ENCODE measurements at regions not wholly inside any gene's neighbourhood (a gene's known extent, or its start where the extent isn't known, plus 50 kb on each side); places are given as distances from the start of the nearest gene placed in this dataset.
"Not testable (repeated sequence)": the region's sequence is repeated elsewhere in the genome, so short reads cannot be mapped to it uniquely, and the experiment has no call there.

GRCh38 chr11:57871231-57871630 is 109.6 kb downstream of the CTNND1 start:
- H3K36me3 Mint-ChIP-seq (ENCODE audit: low read depth) = no peaks in the 10 kb centered on the region
- H3K27ac Mint-ChIP-seq = no peak overlapping the region
- no peak for DNase-seq
- peaks cover 5% of the 10 kb centered on the region for H3K27me3 Mint-ChIP-seq
- H3K4me3 Mint-ChIP-seq = no peak overlapping the region
- H3K4me1 Mint-ChIP-seq (ENCODE audit: low read depth) = no peaks in the 10 kb centered on the region
- no peaks in the 10 kb centered on the region for H3K9me3 Mint-ChIP-seq

- Mint-ChIP-seq H3K27me3 (peaks cover 9% of the 10 kb centered on the region), H3K9me3 (no peaks in the 10 kb centered on the region), H3K36me3 (ENCODE audit: low read depth) (no peaks in the 10 kb centered on the region), H3K4me3 (no peak overlapping the region), H3K4me1 (ENCODE audit: low read depth) (no peaks in the 10 kb centered on the region), H3K27ac (no peak overlapping the region)
- DNase-seq = no peak
These were observed 111.8 kb downstream of the CTNND1 start for GRCh38 chr11:57873196-57873911.

- H3K4me3 Mint-ChIP-seq = no peak overlapping the region
- no peaks in the 10 kb centered on the region for H3K36me3 Mint-ChIP-seq (ENCODE audit: low read depth)
- H3K27me3 Mint-ChIP-seq = peaks cover 9% of the 10 kb centered on the region
- no peaks in the 10 kb centered on the region for H3K4me1 Mint-ChIP-seq (ENCODE audit: low read depth)
- no peaks in the 10 kb centered on the region for H3K9me3 Mint-ChIP-seq
- DNase-seq = no peak
- H3K27ac Mint-ChIP-seq = no peak overlapping the region
These were observed 113.4 kb downstream of the CTNND1 start for GRCh38 chr11:57874981-57875380.

DNA sequence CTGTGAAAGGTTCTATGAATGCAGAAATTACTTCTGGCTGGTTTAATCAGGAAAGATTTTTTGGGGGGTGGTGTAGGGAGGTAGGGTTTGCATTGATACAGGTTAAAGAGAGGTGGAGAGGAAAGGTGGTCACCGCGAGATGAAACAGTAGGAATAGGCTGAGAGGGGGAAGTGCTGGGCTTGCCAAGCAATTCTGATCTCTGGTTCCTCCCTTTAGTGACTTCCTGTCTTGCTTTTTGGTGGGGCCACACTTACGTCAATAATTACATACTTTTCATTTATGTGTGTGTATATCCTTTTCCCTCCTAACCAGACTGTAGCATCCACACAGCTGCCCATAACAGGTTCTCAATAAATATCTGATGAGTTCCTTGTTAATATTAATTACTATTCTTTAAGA is 120.0 kb downstream of the CTNND1 start:
- peaks cover 5% of the 10 kb centered on the region for H3K4me1 Mint-ChIP-seq (ENCODE audit: low read depth)
- H3K4me3 Mint-ChIP-seq = no peak overlapping the region
- H3K27ac Mint-ChIP-seq = no peak overlapping the region
- H3K9me3 Mint-ChIP-seq = no peaks in the 10 kb centered on the region
- H3K27me3 Mint-ChIP-seq = peaks cover 7% of the 10 kb centered on the region
- no peaks in the 10 kb centered on the region for H3K36me3 Mint-ChIP-seq (ENCODE audit: low read depth)
- no peak for DNase-seq

DNA sequence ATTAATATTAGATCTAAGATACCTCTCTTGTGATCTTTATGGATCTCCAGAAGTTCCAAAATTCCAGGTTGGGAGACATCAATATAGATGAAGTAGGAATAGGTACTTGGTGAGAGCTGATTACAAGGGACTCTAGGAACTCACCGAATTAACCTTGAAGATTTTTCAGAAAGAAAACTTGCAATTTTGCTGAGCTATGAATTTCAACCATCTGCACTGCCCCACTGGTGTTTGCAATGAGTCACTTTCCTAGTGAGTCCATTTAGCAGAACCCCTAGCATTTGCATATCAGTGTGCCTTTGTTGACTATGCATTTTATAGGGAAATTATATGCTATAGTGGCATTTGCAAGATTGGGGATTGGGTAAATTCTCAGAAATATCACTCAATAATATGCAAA is 122.0 kb downstream of the CTNND1 start:
- no peak overlapping the region for H3K27ac Mint-ChIP-seq
- H3K4me1 Mint-ChIP-seq (ENCODE audit: low read depth) = peaks cover 5% of the 10 kb centered on the region
- DNase-seq = no peak
- peaks cover 3% of the 10 kb centered on the region for H3K27me3 Mint-ChIP-seq
- H3K4me3 Mint-ChIP-seq = no peak overlapping the region
- H3K36me3 Mint-ChIP-seq (ENCODE audit: low read depth) = no peaks in the 10 kb centered on the region
- H3K9me3 Mint-ChIP-seq = no peaks in the 10 kb centered on the region

- peaks cover 5% of the 10 kb centered on the region for H3K4me1 Mint-ChIP-seq (ENCODE audit: low read depth)
- peaks cover 3% of the 10 kb centered on the region for H3K27me3 Mint-ChIP-seq
- no peak for DNase-seq
- H3K27ac Mint-ChIP-seq = no peak overlapping the region
- H3K36me3 Mint-ChIP-seq (ENCODE audit: low read depth) = no peaks in the 10 kb centered on the region
- no peak overlapping the region for H3K4me3 Mint-ChIP-seq
- H3K9me3 Mint-ChIP-seq = no peaks in the 10 kb centered on the region
These were observed 123.9 kb downstream of the CTNND1 start for GRCh38 chr11:57885298-57886050.

DNA sequence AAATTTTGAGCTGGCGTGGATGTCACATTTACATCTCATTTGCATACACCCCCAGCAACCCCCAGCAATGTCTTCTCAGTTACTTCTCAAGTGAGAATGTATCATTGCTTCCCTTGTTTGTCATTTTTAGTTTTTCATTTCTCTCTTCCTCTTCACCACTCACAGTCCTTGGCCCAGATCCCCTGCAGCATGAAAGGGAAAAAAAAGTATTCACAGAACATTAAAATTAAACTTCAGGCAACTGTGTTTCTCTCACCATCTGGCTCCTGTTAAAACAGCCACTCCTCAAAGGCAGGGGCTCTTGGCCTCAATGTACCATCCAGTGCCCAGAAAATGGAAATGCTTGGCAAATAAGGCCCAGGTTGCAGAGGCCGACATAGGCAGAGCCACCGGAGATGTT is 126.8 kb downstream of the CTNND1 start:
- H3K4me1 Mint-ChIP-seq (ENCODE audit: low read depth) = no peaks in the 10 kb centered on the region
- H3K4me3 Mint-ChIP-seq = no peak overlapping the region
- H3K27ac Mint-ChIP-seq = no peak overlapping the region
- DNase-seq = no peak
- no peaks in the 10 kb centered on the region for H3K9me3 Mint-ChIP-seq
- H3K36me3 Mint-ChIP-seq (ENCODE audit: low read depth) = no peaks in the 10 kb centered on the region
- H3K27me3 Mint-ChIP-seq = peaks cover 6% of the 10 kb centered on the region

DNA sequence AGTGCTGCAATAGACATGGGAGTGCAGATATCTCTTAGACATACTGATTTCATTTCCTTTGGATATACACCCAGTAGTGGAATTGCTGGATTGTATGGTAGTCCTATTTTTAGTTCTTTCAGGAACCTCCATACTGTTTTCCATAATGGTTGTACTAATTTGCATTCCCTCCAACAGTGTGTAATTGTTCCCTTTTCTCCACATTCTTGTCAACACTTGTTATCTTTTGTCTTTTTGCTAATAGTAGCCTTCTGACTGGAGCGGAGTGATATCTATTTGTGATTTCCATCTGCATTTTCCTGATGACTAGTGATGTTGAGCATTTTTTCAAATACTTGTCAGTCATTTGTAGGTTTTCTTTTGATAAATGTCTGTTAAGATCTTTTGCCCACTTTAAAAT is 128.9 kb downstream of the CTNND1 start:
- Mint-ChIP-seq H3K27me3 (peaks cover 2% of the 10 kb centered on the region), H3K9me3 (no peaks in the 10 kb centered on the region), H3K4me1 (ENCODE audit: low read depth) (no peaks in the 10 kb centered on the region), H3K36me3 (ENCODE audit: low read depth) (no peaks in the 10 kb centered on the region), H3K27ac (no peak overlapping the region), H3K4me3 (no peak overlapping the region)
- DNase-seq = no peak

- DNase-seq; H3K9me3 Mint-ChIP-seq; H3K27ac Mint-ChIP-seq; H3K4me3 Mint-ChIP-seq; H3K4me1 Mint-ChIP-seq (ENCODE audit: low read depth); H3K36me3 Mint-ChIP-seq (ENCODE audit: low read depth): not testable (repeated sequence)
- peaks cover 21% of the 10 kb centered on the region for H3K27me3 Mint-ChIP-seq
These were observed 130.5 kb upstream of the OR9Q1 start for GRCh38 chr11:57893200-57893599.

DNA sequence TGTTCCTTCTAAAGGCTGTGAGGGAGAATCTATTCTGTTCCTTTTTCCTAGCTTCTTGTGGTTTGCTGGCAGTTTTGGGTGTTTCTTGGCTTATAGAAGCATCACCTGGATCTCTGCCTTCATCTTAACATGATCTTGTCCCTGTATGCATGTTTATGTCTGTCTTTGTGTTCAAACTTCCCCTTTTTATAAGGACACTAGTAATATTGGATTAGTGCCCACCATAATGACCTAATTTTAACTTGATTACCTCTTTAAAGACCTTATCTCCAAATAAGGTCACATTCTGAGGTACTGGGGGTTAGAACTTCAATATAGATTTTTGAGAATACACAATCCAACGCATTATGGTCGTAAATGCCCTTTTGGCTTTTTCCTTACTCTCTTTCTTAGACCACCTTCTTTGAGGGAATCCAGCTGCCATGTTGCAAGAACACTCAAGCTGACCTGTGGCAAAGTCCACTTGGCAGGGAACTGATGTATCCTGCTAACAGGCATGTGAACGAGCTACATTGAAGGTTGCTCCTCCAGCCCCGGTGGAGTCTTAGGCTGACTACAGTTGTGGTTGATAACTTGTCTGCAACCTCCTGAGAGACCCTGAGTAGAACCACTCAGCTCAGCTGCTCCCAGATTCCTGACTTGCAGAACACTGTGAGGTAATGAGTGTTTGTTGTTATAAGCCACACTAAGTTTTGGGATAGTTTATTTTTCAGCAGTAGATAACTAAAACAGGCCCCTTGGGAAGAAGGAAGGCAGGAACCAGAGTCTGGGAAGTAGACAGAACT is 127.1 kb upstream of the OR9Q1 start:
- H3K4me1 Mint-ChIP-seq (ENCODE audit: low read depth) = no peaks in the 10 kb centered on the region
- H3K9me3 Mint-ChIP-seq = no peaks in the 10 kb centered on the region
- no peak overlapping the region for H3K27ac Mint-ChIP-seq
- H3K4me3 Mint-ChIP-seq = no peak overlapping the region
- DNase-seq = no peak
- peaks cover 38% of the 10 kb centered on the region for H3K27me3 Mint-ChIP-seq
- no peaks in the 10 kb centered on the region for H3K36me3 Mint-ChIP-seq (ENCODE audit: low read depth)

GRCh38 chr11:57899378-57899777 is 124.3 kb upstream of the OR9Q1 start:
- no peak for DNase-seq
- Mint-ChIP-seq H3K36me3 (ENCODE audit: low read depth) (no peaks in the 10 kb centered on the region), H3K9me3 (no peaks in the 10 kb centered on the region), H3K27me3 (peaks cover 40% of the 10 kb centered on the region), H3K4me1 (ENCODE audit: low read depth) (peaks cover 6% of the 10 kb centered on the region), H3K27ac (no peak overlapping the region), H3K4me3 (no peak overlapping the region)

GRCh38 chr11:57900320-57900719 is 123.4 kb upstream of the OR9Q1 start:
- Mint-ChIP-seq H3K27ac (no peak overlapping the region), H3K27me3 (peaks cover 40% of the 10 kb centered on the region), H3K4me3 (no peak overlapping the region), H3K4me1 (ENCODE audit: low read depth) (peaks cover 6% of the 10 kb centered on the region), H3K9me3 (no peaks in the 10 kb centered on the region), H3K36me3 (ENCODE audit: low read depth) (no peaks in the 10 kb centered on the region)
- no peak for DNase-seq

DNA sequence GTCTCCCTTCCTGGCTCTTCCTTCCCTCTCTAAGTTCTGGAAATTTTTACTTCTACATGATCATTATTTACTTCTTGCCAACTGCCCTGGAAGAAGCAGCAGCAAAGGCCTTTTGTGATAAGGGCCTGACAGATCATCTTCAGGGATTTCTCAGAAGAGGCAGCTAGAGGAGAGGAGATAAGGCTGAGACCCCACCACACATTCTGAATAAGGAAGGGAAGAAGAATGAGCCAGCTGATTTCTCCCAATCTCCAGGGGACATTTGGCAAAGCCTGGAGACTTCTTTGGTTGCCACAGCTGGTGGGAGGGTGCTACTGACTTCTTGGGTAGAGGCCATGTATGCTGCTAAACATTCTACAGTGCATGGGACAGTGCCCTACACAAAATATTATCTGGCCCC is 122.4 kb upstream of the OR9Q1 start:
- peaks cover 6% of the 10 kb centered on the region for H3K4me1 Mint-ChIP-seq (ENCODE audit: low read depth)
- no peaks in the 10 kb centered on the region for H3K36me3 Mint-ChIP-seq (ENCODE audit: low read depth)
- peaks cover 34% of the 10 kb centered on the region for H3K27me3 Mint-ChIP-seq
- no peak for DNase-seq
- H3K9me3 Mint-ChIP-seq = no peaks in the 10 kb centered on the region
- H3K4me3 Mint-ChIP-seq = no peak overlapping the region
- no peak overlapping the region for H3K27ac Mint-ChIP-seq

- H3K27me3 Mint-ChIP-seq = peaks cover 30% of the 10 kb centered on the region
- no peaks in the 10 kb centered on the region for H3K9me3 Mint-ChIP-seq
- H3K36me3 Mint-ChIP-seq (ENCODE audit: low read depth) = no peaks in the 10 kb centered on the region
- H3K27ac Mint-ChIP-seq = no peak overlapping the region
- peaks cover 6% of the 10 kb centered on the region for H3K4me1 Mint-ChIP-seq (ENCODE audit: low read depth)
- no peak for DNase-seq
- H3K4me3 Mint-ChIP-seq = no peak overlapping the region
These were observed 121.9 kb upstream of the OR9Q1 start for GRCh38 chr11:57901756-57902155.

- no peak for DNase-seq
- H3K27me3 Mint-ChIP-seq = peaks cover 23% of the 10 kb centered on the region
- no peaks in the 10 kb centered on the region for H3K9me3 Mint-ChIP-seq
- H3K4me1 Mint-ChIP-seq (ENCODE audit: low read depth) = peaks cover 6% of the 10 kb centered on the region
- H3K4me3 Mint-ChIP-seq = no peak overlapping the region
- H3K36me3 Mint-ChIP-seq (ENCODE audit: low read depth) = no peaks in the 10 kb centered on the region
- no peak overlapping the region for H3K27ac Mint-ChIP-seq
These were observed 120.7 kb upstream of the OR9Q1 start for GRCh38 chr11:57903011-57903410.

Data from activated T-cell treated with anti-CD3 and anti-CD28 coated beads, Interleukin-2, amount 50 U/mL, for 24 hours (primary cell).